OCI-LY1 (cell line): ENCODE measurements at regions not wholly inside any gene's neighbourhood (a gene's known extent, or its start where the extent isn't known, plus 50 kb on each side); places are given as distances from the start of the nearest gene placed in this dataset.

Experiments
- EZH2 ChIP-seq: fragments of 200-600 bp; sonication (generic), shearing (Covaris generic); IDR thresholded peaks from 2 replicates; pipeline ENCODE4 v1.8.0; 2017; ENCODE audit warnings: borderline replicate concordance, mixed run types, mild to moderate bottlenecking, antibody characterized with exemption, low read length, moderate library complexity, mixed read lengths
- TF ChIP-seq, protein P1 (sequence below): fragments of 200-600 bp; sonication (generic), shearing (Covaris generic); IDR thresholded peaks from 2 replicates; pipeline ENCODE4 v1.5.1; 2017; ENCODE audit warnings: mild to moderate bottlenecking, antibody characterized with exemption, low read length, moderate library complexity, mixed read lengths

DNA sequence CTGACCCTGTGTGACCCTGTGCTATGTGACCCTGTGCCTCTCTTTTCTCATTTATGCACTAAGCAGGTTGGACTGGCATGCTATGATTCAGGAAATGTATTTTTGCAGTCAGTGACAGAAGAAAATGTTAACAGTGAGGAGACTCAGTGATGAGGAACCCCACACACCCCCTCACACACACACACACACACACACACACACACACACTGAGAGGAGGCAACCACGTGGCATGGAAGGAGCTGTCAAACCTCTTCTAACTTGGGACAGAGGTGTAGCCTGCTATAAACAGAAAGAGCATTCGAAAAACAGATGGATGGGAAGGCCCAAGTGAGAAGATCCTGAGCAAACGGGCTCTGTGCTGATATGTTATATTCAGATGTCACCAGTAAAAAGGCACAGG, 57.9 kb upstream of the GRIA1 start:
- TF ChIP-seq, protein P1, sequence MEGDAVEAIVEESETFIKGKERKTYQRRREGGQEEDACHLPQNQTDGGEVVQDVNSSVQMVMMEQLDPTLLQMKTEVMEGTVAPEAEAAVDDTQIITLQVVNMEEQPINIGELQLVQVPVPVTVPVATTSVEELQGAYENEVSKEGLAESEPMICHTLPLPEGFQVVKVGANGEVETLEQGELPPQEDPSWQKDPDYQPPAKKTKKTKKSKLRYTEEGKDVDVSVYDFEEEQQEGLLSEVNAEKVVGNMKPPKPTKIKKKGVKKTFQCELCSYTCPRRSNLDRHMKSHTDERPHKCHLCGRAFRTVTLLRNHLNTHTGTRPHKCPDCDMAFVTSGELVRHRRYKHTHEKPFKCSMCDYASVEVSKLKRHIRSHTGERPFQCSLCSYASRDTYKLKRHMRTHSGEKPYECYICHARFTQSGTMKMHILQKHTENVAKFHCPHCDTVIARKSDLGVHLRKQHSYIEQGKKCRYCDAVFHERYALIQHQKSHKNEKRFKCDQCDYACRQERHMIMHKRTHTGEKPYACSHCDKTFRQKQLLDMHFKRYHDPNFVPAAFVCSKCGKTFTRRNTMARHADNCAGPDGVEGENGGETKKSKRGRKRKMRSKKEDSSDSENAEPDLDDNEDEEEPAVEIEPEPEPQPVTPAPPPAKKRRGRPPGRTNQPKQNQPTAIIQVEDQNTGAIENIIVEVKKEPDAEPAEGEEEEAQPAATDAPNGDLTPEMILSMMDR, result no peak
- no peak for TF ChIP-seq EZH2
